ENCODE measurements at regions not wholly inside any gene's neighbourhood (a gene's known extent, or its start where the extent isn't known, plus 50 kb on each side); places are given as distances from the start of the nearest gene placed in this dataset.

- H3K9ac ChIP-seq (ENCODE audit: low read length) = no peak overlapping the region
- peaks cover 10% of the 10 kb centered on the region for H3K4me1 ChIP-seq (ENCODE audit: control insufficient read depth, insufficient read depth, low read length)
- no peak overlapping the region for H3K4me3 ChIP-seq (ENCODE audit: low read length)
- no peaks in the 10 kb centered on the region for H3K36me3 ChIP-seq (ENCODE audit: control insufficient read depth, insufficient read depth, low read length)
- no peaks in the 10 kb centered on the region for H3K27me3 ChIP-seq (ENCODE audit: control insufficient read depth, insufficient read depth, low read length)
- no peak overlapping the region for H3K27ac ChIP-seq (ENCODE audit: low read depth, low read length)
These were observed 360.9 kb upstream of the TNRC6C start for GRCh38 chr17:77597418-77598240.

DNA sequence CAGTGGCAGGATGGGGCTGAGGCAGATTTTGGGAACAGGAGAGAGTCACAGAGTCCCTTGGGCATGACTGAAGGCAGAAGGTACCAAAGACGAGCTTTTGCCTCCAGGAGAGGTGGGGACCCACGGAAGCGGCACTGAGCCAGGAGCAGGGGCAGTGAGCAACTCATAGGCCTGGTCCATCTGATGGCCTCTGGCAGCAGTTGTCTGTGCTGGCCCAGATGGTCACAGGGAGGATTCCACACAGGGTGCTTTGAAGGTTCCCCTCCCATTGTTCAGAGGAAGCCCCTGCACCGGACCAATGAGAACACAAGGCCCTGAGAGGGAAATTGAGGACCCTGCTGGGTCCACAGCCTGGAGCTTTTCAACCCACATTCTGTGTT, 360.3 kb upstream of the TNRC6C start:
- H3K36me3 ChIP-seq (ENCODE audit: control insufficient read depth, insufficient read depth, low read length) = no peaks in the 10 kb centered on the region
- peaks cover 16% of the 10 kb centered on the region for H3K4me1 ChIP-seq (ENCODE audit: control insufficient read depth, insufficient read depth, low read length)
- no peaks in the 10 kb centered on the region for H3K27me3 ChIP-seq (ENCODE audit: control insufficient read depth, insufficient read depth, low read length)
- no peak overlapping the region for H3K4me3 ChIP-seq (ENCODE audit: low read length)
- no peak overlapping the region for H3K27ac ChIP-seq (ENCODE audit: low read depth, low read length)
- H3K9ac ChIP-seq (ENCODE audit: low read length) = no peak overlapping the region

GRCh38 chr17:77599699-77600098, 358.8 kb upstream of the TNRC6C start:
- Histone ChIP-seq H3K9ac (ENCODE audit: low read length) (no peak overlapping the region), H3K27me3 (ENCODE audit: control insufficient read depth, insufficient read depth, low read length) (no peaks in the 10 kb centered on the region), H3K4me3 (ENCODE audit: low read length) (no peak overlapping the region), H3K27ac (ENCODE audit: low read depth, low read length) (no peak overlapping the region), H3K4me1 (ENCODE audit: control insufficient read depth, insufficient read depth, low read length) (peaks cover 17% of the 10 kb centered on the region), H3K36me3 (ENCODE audit: control insufficient read depth, insufficient read depth, low read length) (no peaks in the 10 kb centered on the region)

DNA sequence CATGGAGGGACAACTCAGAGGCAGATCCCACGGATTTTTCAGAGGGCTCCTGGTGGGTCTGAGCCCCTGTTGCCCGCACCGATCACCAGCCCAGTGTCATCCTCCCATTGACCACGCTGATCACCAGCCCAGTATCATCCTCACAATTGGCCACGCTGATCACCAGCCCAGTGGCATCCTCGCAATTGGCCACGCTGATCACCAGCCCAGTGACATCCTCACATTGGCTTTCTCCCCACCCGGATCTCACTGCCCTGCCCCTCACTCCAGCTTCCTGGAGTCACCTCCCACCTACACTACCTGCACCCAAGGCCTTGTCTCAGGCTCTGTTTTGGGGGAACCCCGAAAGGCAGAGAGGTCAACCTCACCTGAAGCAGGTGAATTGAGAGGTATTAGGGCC, 358.2 kb upstream of the TNRC6C start:
- H3K36me3 ChIP-seq (ENCODE audit: control insufficient read depth, insufficient read depth, low read length) = no peaks in the 10 kb centered on the region
- H3K4me1 ChIP-seq (ENCODE audit: control insufficient read depth, insufficient read depth, low read length) = peaks cover 17% of the 10 kb centered on the region
- H3K4me3 ChIP-seq (ENCODE audit: low read length) = no peak overlapping the region
- no peak overlapping the region for H3K27ac ChIP-seq (ENCODE audit: low read depth, low read length)
- no peaks in the 10 kb centered on the region for H3K27me3 ChIP-seq (ENCODE audit: control insufficient read depth, insufficient read depth, low read length)
- no peak overlapping the region for H3K9ac ChIP-seq (ENCODE audit: low read length)

- Histone ChIP-seq H3K27me3 (ENCODE audit: control insufficient read depth, insufficient read depth, low read length) (no peaks in the 10 kb centered on the region), H3K9ac (ENCODE audit: low read length) (no peak overlapping the region), H3K36me3 (ENCODE audit: control insufficient read depth, insufficient read depth, low read length) (no peaks in the 10 kb centered on the region), H3K4me1 (ENCODE audit: control insufficient read depth, insufficient read depth, low read length) (peaks cover 18% of the 10 kb centered on the region), H3K4me3 (ENCODE audit: low read length) (no peak overlapping the region), H3K27ac (ENCODE audit: low read depth, low read length) (peak overlapping the region; percentile 83)
These were observed 357.2 kb upstream of the TNRC6C start for GRCh38 chr17:77601054-77601979.

GRCh38 chr17:77602062-77602746, 356.3 kb upstream of the TNRC6C start:
- H3K9ac ChIP-seq (ENCODE audit: low read length) = no peak overlapping the region

DNA sequence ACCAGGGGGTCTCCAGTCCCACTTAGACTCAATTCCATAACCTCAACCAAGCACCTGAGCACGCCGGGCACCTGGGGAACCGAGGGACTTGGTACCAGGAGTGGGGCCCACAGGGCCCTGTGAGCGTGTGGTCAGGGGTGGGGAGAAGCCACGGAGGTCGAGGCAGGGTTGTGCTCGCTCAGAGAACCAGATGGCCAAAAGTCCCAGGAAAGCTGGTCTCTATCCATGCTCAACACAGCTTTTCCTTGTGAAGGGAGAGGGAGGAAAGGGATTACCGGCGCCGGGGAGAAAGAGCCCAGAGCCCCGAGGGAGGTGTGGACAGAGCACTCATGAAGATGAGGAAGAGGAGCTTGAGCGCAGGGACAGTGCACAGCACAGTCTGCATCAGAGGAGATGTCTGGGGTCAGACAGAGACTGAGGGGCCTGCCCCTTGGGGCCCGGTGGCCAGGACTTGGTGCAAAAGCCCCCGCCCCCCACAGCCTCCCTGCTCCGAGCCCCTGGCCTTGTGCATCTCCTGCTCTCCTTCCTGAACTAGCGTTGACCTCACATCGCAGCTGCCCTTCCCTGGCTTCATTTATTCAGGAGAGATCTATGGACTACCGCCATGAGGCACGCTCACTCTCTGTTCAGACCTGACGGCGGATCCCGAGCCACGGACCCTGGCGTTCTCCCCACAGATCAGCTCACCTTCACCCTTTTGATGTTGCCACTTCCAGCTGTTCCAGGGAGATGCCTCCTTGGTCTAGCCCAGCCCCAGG, 355.4 kb upstream of the TNRC6C start:
- Histone ChIP-seq H3K36me3 (ENCODE audit: control insufficient read depth, insufficient read depth, low read length) (no peaks in the 10 kb centered on the region), H3K9ac (ENCODE audit: low read length) (no peak overlapping the region), H3K4me3 (ENCODE audit: low read length) (no peak overlapping the region), H3K4me1 (ENCODE audit: control insufficient read depth, insufficient read depth, low read length) (peaks cover 21% of the 10 kb centered on the region), H3K27me3 (ENCODE audit: control insufficient read depth, insufficient read depth, low read length) (no peaks in the 10 kb centered on the region), H3K27ac (ENCODE audit: low read depth, low read length) (peak overlapping the region; percentile 83)

More at GRCh38 chr17:77602062-77602746, 356.3 kb upstream of the TNRC6C start:
- peaks cover 21% of the 10 kb centered on the region for H3K4me1 ChIP-seq (ENCODE audit: control insufficient read depth, insufficient read depth, low read length)
- H3K27me3 ChIP-seq (ENCODE audit: control insufficient read depth, insufficient read depth, low read length) = no peaks in the 10 kb centered on the region
- peak overlapping the region; percentile 83 for H3K27ac ChIP-seq (ENCODE audit: low read depth, low read length)
- H3K36me3 ChIP-seq (ENCODE audit: control insufficient read depth, insufficient read depth, low read length) = no peaks in the 10 kb centered on the region
- H3K4me3 ChIP-seq (ENCODE audit: low read length) = no peak overlapping the region

GRCh38 chr17:77604301-77604972, 354.1 kb upstream of the TNRC6C start:
- H3K4me3 ChIP-seq (ENCODE audit: low read length) = no peak overlapping the region
- no peaks in the 10 kb centered on the region for H3K27me3 ChIP-seq (ENCODE audit: control insufficient read depth, insufficient read depth, low read length)
- no peak overlapping the region for H3K9ac ChIP-seq (ENCODE audit: low read length)
- peaks cover 21% of the 10 kb centered on the region for H3K4me1 ChIP-seq (ENCODE audit: control insufficient read depth, insufficient read depth, low read length)
- H3K36me3 ChIP-seq (ENCODE audit: control insufficient read depth, insufficient read depth, low read length) = no peaks in the 10 kb centered on the region
- H3K27ac ChIP-seq (ENCODE audit: low read depth, low read length) = no peak overlapping the region

- H3K27ac ChIP-seq (ENCODE audit: low read depth, low read length) = no peak overlapping the region
- H3K4me1 ChIP-seq (ENCODE audit: control insufficient read depth, insufficient read depth, low read length) = peaks cover 25% of the 10 kb centered on the region
- no peaks in the 10 kb centered on the region for H3K36me3 ChIP-seq (ENCODE audit: control insufficient read depth, insufficient read depth, low read length)
- no peak overlapping the region for H3K9ac ChIP-seq (ENCODE audit: low read length)
- H3K27me3 ChIP-seq (ENCODE audit: control insufficient read depth, insufficient read depth, low read length) = no peaks in the 10 kb centered on the region
- no peak overlapping the region for H3K4me3 ChIP-seq (ENCODE audit: low read length)
These were observed 353.6 kb upstream of the TNRC6C start for GRCh38 chr17:77604973-77605313.

GRCh38 chr17:77606146-77606864, 352.2 kb upstream of the TNRC6C start:
- Histone ChIP-seq H3K27me3 (ENCODE audit: control insufficient read depth, insufficient read depth, low read length) (no peaks in the 10 kb centered on the region), H3K9ac (ENCODE audit: low read length) (no peak overlapping the region), H3K4me3 (ENCODE audit: low read length) (no peak overlapping the region), H3K4me1 (ENCODE audit: control insufficient read depth, insufficient read depth, low read length) (peaks cover 29% of the 10 kb centered on the region), H3K27ac (ENCODE audit: low read depth, low read length) (no peak overlapping the region), H3K36me3 (ENCODE audit: control insufficient read depth, insufficient read depth, low read length) (no peaks in the 10 kb centered on the region)

- H3K36me3 ChIP-seq (ENCODE audit: control insufficient read depth, insufficient read depth, low read length) = no peaks in the 10 kb centered on the region
- H3K27me3 ChIP-seq (ENCODE audit: control insufficient read depth, insufficient read depth, low read length) = no peaks in the 10 kb centered on the region
- H3K27ac ChIP-seq (ENCODE audit: low read depth, low read length) = no peak overlapping the region
- H3K9ac ChIP-seq (ENCODE audit: low read length) = no peak overlapping the region
- H3K4me1 ChIP-seq (ENCODE audit: control insufficient read depth, insufficient read depth, low read length) = peaks cover 27% of the 10 kb centered on the region
- no peak overlapping the region for H3K4me3 ChIP-seq (ENCODE audit: low read length)
These were observed 351.7 kb upstream of the TNRC6C start for GRCh38 chr17:77606865-77607210.
